ENCODE measurements at regions not wholly inside any gene's neighbourhood (a gene's known extent, or its start where the extent isn't known, plus 50 kb on each side); places are given as distances from the start of the nearest gene placed in this dataset.

GRCh38 chr9:651371-651770 is 190.1 kb upstream of the DMRT1 start:
- TF ChIP-seq CTCF (conservative IDR thresholded peaks at IDR 0.05; ENCODE audit: low read depth, low read length) (no peak), EZH2 (IDR thresholded peaks at IDR 0.05; ENCODE audit: low read length, unreplicated experiment) (no peak)
